SH-SY5Y (cell line): ENCODE measurements at regions not wholly inside any gene's neighbourhood (a gene's known extent, or its start where the extent isn't known, plus 50 kb on each side); places are given as distances from the start of the nearest gene placed in this dataset.

Source experiments
- GATA2 ChIP-seq: IDR thresholded peaks from 2 replicates; pipeline ENCODE4 v1.6.1; 2011; ENCODE audit warnings: mild to moderate bottlenecking, low read depth, low read length
- GATA3 ChIP-seq: IDR thresholded peaks from 2 replicates; pipeline ENCODE4 v1.6.1; 2011; ENCODE audit warnings: low read depth, mild to moderate bottlenecking, low read length, moderate library complexity

DNA sequence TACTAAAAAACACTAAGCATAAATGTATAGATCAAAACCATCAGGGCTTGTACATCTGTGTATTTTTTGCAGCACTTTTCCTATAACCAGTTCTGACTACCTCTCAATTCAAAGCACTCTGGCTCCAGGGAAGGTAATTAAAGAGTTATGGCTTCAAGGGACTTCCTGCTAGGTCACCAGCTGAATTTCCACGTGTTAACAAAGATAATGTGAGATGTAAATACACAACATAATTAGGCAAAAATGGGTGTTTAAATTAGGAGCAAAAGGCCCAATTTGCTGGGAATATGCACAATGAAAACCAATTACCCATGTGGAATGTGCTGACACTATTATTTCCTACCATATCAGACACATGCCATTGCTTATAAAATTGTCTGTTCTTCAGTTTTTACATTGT is 513.4 kb upstream of the FLRT2 start:
- TF ChIP-seq GATA3 (no peak), GATA2 (no peak)

DNA sequence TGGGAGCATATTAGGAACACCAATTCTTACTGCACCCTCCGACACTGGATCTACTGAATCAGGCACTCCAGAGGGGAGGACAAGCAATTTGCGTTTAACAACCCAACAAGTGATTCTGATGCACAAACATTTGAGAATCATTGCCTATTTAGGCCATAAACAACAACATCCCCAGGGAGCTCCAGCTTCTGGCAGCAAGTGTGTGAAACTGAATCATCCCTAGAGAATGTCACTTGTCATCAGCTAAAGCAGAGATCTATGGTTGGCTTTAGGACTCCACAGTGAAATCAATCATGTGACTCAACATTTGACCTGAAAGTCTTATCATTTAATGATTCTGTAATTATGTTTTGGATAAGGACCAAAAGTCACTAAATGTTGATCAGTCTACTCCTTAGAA is 505.0 kb upstream of the FLRT2 start:
- no peak for TF ChIP-seq GATA2
- no peak for TF ChIP-seq GATA3

DNA sequence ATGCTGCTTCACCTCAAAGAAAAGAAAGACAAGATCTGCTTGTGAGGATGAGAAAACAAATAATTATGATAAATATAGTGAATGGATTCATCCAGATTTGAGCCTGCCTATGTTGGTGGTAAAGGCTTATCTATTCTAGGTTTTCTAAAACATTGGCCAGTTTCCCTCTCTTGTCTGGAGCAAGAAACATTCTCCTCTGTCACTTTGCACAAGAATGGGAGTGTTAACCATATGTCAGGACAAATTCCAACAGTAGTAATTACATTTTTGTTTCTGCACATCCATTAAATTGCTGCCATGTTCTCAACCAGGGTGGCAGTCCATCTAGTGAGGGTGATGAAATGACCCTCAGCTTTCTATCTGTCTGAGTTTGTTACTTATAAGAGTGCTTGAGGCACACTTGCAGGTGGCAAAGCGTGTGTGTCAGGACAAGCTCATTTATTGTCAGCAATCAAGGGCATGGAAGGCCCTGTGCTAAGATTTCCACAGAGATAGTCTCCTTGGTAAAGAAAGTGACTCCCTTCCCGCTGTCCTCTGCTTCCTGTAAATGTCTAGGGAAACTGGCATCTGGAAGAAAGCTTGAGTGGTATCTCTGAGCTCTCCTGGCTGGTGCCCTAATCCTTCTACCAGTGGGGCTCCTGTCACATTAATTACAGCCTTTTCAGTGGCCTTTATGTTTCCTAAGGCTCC is 502.1 kb upstream of the FLRT2 start:
- TF ChIP-seq GATA3 (no peak), GATA2 (no peak)

DNA sequence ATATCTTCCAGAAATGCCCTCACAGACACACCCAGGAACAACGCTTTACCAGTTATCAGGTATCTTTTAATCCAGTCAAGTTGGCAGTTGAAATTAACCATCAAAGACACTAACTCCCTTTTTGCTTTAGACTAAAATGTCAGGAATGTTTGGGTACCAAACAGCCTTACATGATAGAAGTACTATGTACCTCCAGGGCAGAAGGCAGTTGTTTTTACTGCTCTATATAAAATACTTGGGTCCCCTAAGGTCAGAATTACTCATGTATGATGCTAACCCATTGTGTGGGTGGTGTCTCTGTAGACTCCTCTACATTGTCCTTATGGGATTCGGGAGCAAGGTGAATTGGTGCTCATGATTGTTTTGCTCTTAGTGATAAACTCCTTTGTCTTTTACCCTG is 492.5 kb upstream of the FLRT2 start:
- TF ChIP-seq GATA2 = no peak

DNA sequence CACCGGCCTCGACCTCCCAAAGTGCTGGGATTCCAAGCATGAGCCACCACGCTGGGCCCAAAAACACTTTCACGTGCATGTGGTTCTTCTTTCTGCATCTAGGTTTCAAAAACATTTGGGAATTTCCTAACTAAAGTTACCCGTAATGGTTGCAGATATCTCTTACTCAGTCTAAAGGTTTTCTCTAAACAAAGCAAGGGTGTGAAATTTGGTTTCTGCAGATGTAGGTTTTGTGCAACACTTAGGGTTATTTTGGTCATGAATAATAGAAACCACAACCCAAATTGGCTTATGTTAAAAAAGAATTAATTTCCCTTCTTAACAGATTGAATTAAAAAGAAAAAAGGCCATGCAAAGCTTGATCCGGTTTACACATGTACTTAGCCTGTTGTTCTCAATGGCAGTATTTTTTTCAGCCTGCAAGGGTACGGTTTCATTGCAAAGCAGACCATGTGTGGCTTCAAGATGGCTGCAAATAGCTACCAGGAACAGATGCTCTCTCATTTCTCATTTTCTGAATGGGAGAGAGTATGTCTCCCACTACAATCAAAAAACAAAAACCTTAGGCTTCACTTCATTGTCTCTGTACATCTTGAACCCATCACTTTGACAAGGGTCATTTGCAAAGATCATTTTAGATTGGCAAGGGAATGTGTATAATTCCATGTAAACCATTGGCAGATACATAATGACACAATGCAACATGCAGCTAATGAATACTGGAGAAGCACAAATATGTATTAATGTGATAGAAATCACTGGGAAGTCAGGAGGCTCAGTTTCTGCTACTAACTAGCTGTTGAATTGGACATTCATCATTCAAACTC is 491.2 kb upstream of the FLRT2 start:
- TF ChIP-seq GATA3 (no peak), GATA2 (no peak)

DNA sequence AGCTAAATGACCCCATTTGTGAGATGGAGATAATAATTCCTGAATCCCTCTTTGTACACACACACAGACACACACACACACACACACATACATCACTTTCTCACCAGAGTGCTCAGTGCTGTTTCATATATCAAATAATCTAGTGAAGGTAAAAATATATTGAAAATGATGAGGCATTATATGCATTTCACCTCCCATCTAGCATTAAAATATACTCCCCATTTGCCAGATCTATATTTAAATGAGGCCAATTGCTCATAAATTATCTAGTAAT is 490.7 kb upstream of the FLRT2 start:
- no peak for TF ChIP-seq GATA3
- no peak for TF ChIP-seq GATA2

GRCh38 chr14:85040046-85040685 is 489.8 kb upstream of the FLRT2 start:
- TF ChIP-seq GATA2 (no peak), GATA3 (no peak)

GRCh38 chr14:85041618-85042017 is 488.3 kb upstream of the FLRT2 start:
- TF ChIP-seq GATA2 = no peak
- TF ChIP-seq GATA3 = no peak

- TF ChIP-seq GATA2 (no peak), GATA3 (no peak)
These were observed 487.6 kb upstream of the FLRT2 start for GRCh38 chr14:85042301-85042700.

GRCh38 chr14:85050180-85050579 is 479.8 kb upstream of the FLRT2 start:
- TF ChIP-seq GATA2 (no peak), GATA3 (no peak)

DNA sequence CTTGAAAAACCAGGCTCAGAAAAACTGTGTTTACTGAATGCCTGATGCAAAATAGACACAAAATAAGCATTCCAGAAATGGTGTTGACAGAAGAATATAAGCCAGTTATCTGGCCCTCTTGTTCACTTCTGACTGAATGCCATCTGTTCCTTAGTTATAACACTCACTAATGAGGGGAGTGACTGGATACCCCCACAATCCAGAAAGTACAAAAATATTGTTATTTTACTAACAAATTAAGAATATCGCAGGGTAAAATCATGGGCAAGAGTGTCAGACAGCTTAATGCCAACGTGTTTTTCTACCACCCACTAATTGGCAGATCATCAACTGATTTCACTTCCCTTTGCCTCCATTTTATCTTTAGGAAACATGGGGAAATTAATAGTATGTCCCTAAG is 477.3 kb upstream of the FLRT2 start:
- no peak for TF ChIP-seq GATA3
- no peak for TF ChIP-seq GATA2

DNA sequence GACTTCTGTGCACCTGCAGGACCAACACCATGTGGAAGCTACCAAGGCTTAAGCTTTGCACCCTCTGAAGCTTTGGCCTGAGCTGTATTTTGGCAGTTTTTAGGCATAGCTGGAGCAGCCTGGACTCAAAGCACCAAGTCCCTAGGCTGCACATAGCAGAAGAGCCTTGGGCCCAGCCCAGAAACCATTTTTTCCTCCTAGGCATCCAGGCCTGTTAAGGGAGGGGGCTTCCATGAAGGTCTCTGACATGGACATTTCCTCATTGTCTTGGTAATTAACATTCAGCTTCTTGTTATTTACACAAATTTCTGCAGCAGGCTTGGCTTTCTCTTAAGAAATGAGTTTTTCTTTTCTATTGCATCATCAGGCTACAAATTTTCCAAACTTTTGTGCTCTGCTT is 475.8 kb upstream of the FLRT2 start:
- TF ChIP-seq GATA3 (no peak), GATA2 (no peak)

DNA sequence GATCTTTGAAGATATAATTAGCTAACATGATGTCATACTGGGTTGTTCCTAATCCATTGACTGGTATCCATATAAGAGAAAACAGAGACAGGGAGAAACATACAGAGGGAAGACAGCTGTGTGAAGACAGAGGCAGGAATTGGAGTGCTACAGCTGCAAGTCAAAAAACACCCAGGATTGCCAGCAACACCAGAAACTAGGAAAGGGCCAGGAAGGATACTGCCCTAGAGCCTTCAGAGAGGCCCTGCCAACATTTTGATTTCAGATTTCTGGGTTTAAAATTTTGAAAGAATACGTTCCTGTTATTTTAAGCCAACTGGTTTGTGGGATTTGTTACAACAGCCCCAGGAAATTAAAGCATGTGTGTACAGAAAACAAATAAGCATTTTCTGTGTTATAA is 473.7 kb upstream of the FLRT2 start:
- TF ChIP-seq GATA2 = no peak
- no peak for TF ChIP-seq GATA3

GRCh38 chr14:85057221-85057620 is 472.7 kb upstream of the FLRT2 start:
- TF ChIP-seq GATA3 = no peak
- TF ChIP-seq GATA2 = no peak

GRCh38 chr14:85058150-85058549 is 471.8 kb upstream of the FLRT2 start:
- no peak for TF ChIP-seq GATA3

DNA sequence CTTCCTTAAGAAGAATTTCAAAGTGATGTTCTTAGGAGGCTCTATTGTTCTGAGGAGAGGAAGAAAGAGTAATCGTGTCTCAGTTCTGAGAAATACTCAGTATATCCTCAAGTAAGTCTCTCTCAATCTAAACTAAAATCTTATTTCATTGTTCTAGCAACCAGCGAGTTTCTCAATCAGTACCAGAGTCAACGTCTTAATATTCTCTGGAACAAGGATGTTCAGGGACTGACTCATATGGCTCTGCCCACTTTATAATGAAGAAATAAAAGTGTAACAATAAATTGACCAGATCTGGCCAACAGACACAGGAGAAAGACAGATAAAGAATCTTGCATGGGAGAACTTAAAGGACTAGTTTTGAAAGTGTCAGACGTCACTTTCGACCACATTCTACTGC is 469.8 kb upstream of the FLRT2 start:
- TF ChIP-seq GATA3 (no peak), GATA2 (no peak)
